ENCODE measurements at regions not wholly inside any gene's neighbourhood (a gene's known extent, or its start where the extent isn't known, plus 50 kb on each side); places are given as distances from the start of the nearest gene placed in this dataset.

- DNase-seq (ENCODE audit: low read depth): no peak
- no peak overlapping the region for H3K4me3 ChIP-seq (ENCODE audit: low read length)
- no peak for TF ChIP-seq CTCF (IDR thresholded peaks at IDR 0.05; ENCODE audit: insufficient read depth, low read depth, low read length, missing control alignments)
Measured at GRCh38 chrX:87788976-87789375, 271.4 kb downstream of the KLHL4 start.

- TF ChIP-seq CTCF (IDR thresholded peaks at IDR 0.05; ENCODE audit: insufficient read depth, low read depth, low read length, missing control alignments): no peak
- DNase-seq (ENCODE audit: low read depth): no peak
- no peak overlapping the region for H3K4me3 ChIP-seq (ENCODE audit: low read length)
Measured at GRCh38 chrX:87798039-87798438, 280.4 kb downstream of the KLHL4 start.

GRCh38 chrX:87805829-87806490, 288.4 kb downstream of the KLHL4 start:
- DNase-seq (ENCODE audit: low read depth): no peak
- H3K4me3 ChIP-seq (ENCODE audit: low read length): no peak overlapping the region
- no peak for TF ChIP-seq CTCF (IDR thresholded peaks at IDR 0.05; ENCODE audit: insufficient read depth, low read depth, low read length, missing control alignments)

- DNase-seq (ENCODE audit: low read depth): no peak
- no peak overlapping the region for H3K4me3 ChIP-seq (ENCODE audit: low read length)
Measured at GRCh38 chrX:87808576-87809243, 291.1 kb downstream of the KLHL4 start.

GRCh38 chrX:87813566-87813965, 296.0 kb downstream of the KLHL4 start:
- TF ChIP-seq CTCF (IDR thresholded peaks at IDR 0.05; ENCODE audit: insufficient read depth, low read depth, low read length, missing control alignments): no peak
- H3K4me3 ChIP-seq (ENCODE audit: low read length): no peak overlapping the region
- DNase-seq (ENCODE audit: low read depth): no peak

More at GRCh38 chrX:87808576-87809243, 291.1 kb downstream of the KLHL4 start:
- no peak for TF ChIP-seq CTCF (IDR thresholded peaks at IDR 0.05; ENCODE audit: insufficient read depth, low read depth, low read length, missing control alignments)

GRCh38 chrX:87846956-87847355, 329.4 kb downstream of the KLHL4 start:
- TF ChIP-seq CTCF (IDR thresholded peaks at IDR 0.05; ENCODE audit: insufficient read depth, low read depth, low read length, missing control alignments): no peak
- DNase-seq (ENCODE audit: low read depth): no peak

More at GRCh38 chrX:87846956-87847355, 329.4 kb downstream of the KLHL4 start:
- no peak overlapping the region for H3K4me3 ChIP-seq (ENCODE audit: low read length)

Data from epithelial cell of esophagus (primary cell).